NT2/D1 (cell line): ENCODE measurements at regions not wholly inside any gene's neighbourhood (a gene's known extent, or its start where the extent isn't known, plus 50 kb on each side); places are given as distances from the start of the nearest gene placed in this dataset.

Experiments
- YY1 ChIP-seq: IDR thresholded peaks from 2 replicates; pipeline ENCODE4 v1.6.1; 2011; ENCODE audit not compliant: insufficient read length, insufficient read depth
- ZNF274 ChIP-seq: IDR thresholded peaks from 2 replicates; pipeline ENCODE4 v1.6.1; 2011; ENCODE audit warnings: mild to moderate bottlenecking, low read depth, low read length

- TF ChIP-seq ZNF274: no peak
- no peak for TF ChIP-seq YY1
Observed at GRCh38 chr16:65349626-65350025, 227.8 kb upstream of the CDH11 start.
